GM18505 (cell line): ENCODE measurements at regions not wholly inside any gene's neighbourhood (a gene's known extent, or its start where the extent isn't known, plus 50 kb on each side); places are given as distances from the start of the nearest gene placed in this dataset.

Experiments
- ATAC-seq: cut with Tn5 transposase; IDR thresholded peaks from one replicate; pipeline ENCODE4 v1.9.1; 2021; ENCODE audit not compliant: unreplicated experiment
- POLR2A ChIP-seq: IDR thresholded peaks from 4 replicates; pipeline ENCODE4 v1.6.1; 2011; ENCODE audit warnings: borderline replicate concordance; ENCODE audit not compliant: insufficient read depth, insufficient read length; ENCODE audit errors: extremely low read depth

DNA sequence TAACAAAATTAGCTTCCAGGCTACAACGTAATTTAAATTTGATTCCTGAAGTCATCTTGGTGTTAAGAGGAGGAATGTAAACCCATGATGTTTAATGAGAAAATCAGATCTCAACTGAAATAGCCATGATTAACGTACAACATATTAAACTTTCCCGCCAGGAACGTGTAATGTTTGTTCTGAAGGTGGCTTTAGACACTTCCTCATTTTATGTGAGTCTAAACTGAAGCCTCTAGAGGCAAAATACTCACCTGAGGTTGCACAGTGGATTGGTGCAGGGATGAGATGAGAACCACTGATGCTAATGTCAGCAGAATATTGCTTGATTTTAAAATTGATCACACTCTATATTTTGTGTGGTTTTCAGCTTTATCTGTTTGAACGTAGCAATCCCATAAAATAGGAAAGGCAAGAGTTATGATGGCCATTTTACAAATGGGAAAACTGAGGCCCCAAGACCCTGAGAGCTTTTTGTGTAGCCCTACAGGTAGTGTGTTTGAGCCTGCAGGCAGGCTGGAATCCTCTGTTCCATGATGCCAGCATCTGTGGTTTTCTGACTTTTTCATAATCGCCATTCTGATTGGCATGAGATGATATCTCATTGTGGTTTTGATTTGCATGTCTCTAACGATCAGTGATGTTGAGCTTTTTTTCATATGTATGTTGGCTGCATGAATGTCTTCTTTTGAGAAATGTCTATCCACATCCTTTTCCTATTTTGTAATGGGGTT lies 243.7 kb upstream of the BMPER start:
- no peak for ATAC-seq
- TF ChIP-seq POLR2A: no peak

DNA sequence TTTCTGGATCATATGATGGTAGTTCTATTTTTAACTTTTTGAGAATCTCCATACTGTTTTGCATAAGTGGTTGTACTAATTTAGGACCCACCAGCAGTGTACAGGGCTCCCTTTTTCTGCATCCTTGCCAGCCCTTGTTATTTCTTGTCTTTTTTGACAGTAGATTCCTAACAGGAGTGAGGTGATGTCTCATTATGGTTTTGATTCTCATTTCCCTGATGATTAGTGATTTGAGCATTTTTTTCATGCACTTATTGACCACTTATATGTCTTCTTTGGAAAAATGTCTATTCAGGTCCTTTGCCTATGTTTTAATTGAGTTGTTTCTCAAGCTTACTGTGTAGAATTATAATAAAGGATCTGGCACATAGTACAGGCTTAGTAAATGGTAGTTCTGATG lies 238.8 kb upstream of the BMPER start:
- ATAC-seq: no peak
- no peak for TF ChIP-seq POLR2A

DNA sequence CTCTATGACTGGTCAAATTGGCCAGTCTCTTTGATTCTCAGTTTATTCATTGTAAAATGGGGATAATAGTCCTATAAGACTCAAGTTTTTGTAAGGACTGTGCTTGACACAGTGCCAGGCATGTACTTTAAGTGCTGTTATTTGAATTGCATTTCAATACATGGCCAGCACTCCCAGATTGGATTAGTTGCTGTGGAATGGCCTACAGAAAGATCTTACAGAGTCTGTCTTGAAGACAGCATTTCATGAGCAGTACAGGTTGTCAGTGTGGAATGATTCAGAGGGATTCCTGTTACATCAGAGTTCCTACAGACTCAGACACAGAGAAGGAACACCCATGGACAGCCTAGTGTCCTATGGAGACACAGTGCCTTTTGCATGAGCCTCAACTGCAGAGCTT lies 238.1 kb upstream of the BMPER start:
- no peak for TF ChIP-seq POLR2A
- ATAC-seq: no peak

DNA sequence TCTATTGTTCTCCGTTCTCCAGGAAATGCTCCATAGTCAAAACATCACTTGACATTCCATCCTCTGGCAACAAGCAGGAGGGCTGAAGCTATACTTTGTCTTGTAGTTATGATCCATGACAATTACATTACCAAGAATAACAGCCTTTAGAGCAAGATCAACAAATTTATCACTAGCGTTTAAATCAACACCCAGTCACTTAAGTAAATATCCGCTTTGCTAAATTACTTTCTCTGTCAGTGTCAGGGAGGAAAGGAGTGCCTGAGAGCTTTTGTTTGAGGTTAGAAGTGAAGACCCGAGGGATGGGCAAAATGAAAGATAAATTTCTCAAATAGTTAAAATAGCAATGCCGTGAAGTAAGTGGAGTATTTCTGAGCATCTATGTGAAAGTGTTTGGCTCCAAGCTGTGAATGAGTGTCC lies 236.1 kb upstream of the BMPER start:
- ATAC-seq: no peak

DNA sequence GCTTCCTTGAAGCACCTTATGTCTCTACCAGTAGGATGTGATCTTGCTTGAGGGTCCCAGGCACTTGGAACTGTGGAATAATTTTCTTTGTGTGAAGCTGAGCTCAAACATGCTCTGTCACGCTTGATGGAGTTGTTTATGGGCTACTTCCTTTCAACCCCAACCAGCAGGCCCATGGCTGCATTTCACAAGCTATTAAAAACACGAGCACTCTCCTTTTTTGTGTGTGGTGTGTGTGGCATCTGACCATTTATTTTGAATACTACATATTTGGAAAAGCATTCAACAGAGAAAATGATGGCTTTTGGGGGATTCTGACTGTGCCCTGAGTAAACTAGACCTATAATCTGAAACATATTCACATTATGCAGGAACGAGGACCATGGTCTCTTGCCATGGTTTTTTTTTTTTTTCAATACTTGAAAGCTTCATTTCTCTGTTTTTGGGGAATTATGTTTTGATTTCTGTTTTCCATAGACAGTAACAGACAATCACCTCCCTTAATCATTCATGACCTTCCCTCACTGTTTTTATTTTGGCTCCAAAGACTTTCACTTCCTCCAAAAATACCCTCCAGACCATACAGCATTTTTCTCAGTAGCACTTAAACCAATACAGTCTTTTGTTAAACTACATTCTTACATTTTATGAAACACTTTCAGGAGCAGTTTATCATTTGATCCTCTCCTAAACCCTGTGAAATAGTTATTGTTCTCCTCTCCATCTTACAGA lies 233.6 kb upstream of the BMPER start:
- ATAC-seq: peak; percentile 86
- no peak for TF ChIP-seq POLR2A

More for the DNA sequence above, 236.1 kb upstream of the BMPER start:
- TF ChIP-seq POLR2A: no peak

DNA sequence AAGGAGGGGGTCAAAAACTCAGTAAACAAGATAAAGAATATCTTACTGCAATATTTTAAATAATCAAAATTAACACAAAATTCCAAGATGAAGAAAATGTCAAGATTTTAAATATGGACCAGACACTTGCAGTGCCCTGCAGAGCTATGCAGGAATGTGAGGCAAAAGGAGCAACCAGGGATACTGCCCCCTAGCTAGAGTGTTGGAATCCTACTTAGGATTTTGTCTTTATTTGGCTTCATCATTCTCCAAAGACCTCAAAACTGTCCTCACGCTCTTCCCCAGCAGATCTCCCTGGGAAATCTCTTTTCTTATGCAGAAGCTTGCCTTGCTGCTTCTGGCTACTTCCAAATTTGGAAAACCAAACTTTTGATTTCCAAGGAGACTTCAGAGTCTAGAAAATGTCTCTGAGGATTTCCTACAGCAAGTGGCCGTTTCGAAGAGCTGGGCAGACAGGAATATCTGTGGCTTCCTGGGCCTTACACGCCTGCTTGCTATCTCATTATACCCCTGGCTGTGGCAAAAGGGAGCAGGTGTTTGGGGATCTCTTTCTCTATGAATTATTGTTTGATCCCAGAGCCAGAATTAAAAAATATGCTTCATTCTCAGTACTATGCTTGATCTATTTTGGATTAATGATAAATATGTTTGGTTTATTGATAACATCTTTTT lies 232.2 kb upstream of the BMPER start:
- ATAC-seq: no peak
- no peak for TF ChIP-seq POLR2A

DNA sequence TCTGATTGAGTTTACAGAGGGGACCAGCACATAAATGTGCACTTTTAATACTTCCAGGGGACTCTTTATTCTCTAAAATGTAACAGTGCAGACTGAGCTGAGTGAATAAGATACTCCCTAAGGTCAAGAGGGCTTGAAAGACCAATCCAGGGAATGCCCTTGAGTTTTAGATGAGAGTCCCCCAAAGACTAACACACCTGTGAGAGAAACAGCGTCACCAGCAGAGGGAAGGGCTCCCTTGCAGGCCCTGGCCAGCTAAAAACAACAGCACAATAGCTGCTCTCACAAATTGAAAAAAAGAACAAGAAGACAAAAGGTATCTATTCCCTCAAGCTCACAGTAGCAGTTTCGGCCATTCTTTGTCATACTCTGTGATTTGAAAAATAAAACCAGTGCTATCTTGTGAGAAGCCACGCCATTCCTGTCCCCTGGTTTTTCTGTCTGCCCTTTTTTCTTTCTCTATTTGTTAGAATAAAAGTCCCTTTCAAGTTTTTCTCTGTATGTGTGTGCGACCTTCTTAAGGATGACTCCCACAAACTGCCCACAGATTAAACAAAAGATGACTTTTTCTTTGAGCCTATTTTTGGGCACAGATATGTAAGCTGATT lies 230.4 kb upstream of the BMPER start:
- ATAC-seq: no peak
- no peak for TF ChIP-seq POLR2A

DNA sequence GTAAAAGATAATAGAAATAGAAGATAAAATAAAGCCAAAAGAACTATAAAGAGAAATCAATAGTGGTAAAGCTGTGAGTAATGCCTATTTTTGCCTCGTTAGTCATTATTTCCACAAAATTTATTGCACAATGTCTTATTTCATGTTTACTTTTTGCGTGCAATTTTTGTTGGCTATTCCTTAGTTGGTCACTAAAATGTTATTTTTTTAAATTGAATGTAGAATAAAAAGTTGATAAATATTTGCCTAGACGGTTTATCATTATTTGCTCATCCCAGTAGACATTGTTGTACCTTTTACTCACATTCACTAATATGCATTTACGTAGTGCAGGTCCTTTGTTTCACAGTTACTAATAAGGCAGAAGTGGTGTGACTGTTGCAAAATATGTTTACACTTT lies 227.8 kb upstream of the BMPER start:
- TF ChIP-seq POLR2A: no peak
- no peak for ATAC-seq

DNA sequence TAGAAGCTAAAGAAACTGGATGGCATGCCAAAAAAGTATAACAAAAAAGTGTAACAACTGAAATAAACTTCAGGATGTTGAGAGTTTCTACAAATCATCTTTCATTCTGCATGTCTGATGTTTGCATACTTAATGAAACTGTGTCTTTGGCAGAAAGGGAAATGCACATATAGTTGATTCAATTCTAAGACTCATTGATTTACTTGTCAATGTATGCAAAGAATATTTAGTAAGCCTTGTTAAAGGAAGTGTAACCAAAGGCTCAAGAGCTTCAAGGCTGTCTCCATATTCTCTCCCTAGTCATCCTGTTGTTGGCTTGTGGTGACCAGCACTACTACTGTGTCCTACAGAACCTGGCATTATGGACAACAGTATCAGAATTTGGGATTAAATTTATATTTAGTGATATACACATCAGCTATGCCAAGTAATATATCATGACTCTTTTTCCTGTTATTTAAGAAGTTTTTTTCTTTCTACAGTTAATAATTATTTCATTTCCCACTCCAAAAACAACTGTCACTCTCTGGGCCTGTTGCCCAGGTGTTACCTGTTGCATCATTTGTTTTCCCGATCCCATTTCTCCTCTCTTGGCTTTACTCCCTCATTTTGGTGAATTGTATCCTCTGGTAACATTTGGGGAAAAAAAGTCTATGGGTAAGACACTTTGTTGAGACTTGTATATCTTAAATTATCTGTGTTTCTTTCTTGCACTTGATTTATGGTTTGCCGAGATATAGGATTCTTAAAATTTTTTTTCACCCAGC lies 226.6 kb upstream of the BMPER start:
- no peak for TF ChIP-seq POLR2A
- no peak for ATAC-seq

DNA sequence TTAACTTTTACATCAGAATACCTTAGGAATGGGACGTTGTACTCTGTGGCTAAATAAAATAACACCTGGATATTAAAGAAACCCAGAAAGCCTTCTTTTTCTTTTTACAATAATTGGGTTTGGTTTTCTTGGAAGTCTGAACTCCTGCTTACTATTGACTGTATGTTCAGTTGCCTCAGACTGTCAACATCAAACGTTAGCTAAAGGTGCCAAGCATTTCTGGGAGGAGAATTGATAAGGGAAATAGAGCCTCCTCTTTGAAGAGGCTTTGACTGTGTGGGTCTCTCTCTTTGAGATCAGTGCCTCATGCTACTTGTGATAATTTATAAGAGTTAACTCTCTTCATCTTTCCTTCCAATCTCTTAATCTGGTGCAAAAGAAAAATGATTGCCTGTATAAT lies 224.7 kb upstream of the BMPER start:
- ATAC-seq: no peak
- TF ChIP-seq POLR2A: no peak

DNA sequence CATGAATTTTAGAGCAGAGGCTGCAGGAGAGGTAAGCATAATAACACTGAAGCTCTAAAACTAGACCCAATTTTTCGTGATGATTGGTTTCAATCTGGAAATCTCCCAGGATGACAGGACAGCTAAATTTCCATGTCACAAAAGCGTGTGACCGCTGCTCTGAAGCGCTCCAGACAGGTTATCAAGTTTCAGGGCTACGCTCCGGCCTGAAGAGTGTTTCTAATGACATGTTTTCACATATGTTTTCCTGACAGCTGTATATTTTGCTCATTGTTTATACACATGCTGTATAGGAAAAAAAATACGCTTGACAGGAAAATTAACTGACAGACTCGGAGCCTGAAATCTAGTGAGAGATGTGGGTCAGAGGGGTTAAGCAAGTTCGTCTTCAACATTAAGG lies 219.8 kb upstream of the BMPER start:
- ATAC-seq: no peak
- TF ChIP-seq POLR2A: no peak

DNA sequence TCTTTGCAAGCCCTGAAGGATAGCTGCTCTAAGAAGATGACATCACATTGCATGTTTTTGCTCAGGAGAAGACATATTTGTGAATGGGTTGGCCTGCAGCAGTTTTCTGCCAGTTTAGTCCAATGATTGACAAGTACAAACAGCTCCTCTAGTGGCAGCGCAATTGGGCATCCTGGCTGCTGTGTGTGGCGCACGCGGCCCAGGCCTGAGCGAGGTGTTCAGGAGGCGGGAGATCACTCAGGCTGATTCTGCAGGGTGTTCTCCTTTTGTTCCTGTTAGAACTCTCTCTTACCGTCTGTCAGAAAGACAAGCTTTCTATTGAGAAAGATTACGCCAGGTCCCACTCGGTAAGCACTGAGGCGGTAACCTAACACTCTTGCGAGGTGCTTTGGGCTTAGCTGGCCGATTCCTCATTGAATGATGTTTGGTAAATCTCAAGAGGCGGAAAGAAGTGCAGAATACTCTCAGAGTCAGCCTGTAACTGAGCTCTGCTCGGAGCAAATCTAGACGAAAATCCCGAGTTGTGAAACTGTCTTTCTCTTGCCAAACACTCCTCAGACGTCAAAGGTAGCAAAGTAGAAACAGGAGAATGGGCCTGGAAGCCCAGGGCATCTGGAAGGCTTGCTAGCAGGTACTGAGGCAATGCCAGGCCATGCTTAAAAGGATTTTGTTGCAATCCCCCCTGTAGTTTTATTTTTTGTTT lies 219.2 kb upstream of the BMPER start:
- ATAC-seq: no peak
- TF ChIP-seq POLR2A: no peak

DNA sequence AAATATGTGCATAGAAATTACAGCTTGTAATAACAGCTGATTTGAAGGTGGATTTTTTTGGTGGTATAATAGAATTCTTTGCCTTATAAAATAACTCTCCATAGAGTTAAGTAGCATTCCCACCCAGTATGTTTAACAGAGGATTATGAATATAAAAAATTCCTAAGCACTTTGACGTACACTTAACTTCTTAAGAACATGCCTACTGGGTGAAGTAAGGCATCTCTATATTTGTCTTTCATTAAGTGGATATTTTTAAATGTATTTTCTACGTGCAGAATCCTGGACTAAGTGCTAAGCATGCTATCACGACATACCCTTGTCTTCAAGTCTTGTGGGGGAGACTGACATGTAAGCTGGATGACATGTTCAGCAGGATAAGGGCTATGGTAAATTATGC lies 217.7 kb upstream of the BMPER start:
- TF ChIP-seq POLR2A: no peak
- no peak for ATAC-seq

DNA sequence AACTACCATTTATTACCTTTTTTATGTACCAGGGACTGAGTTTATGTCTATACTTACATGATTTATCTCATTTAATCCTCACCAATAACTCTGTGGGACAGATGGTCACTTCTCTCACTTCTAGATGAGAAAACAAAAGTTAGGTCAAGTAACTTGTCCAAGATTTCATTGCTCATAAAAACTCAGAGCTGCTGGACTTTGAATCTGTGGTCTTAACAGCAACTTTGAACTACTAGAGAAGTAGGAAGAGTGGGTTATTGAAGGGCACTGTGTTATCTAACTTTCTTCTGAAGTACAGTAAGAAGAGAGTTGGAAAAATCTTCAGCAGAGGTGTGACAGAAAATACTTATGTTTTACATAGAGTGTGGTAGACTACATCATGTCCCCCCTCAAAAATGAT lies 214.2 kb upstream of the BMPER start:
- TF ChIP-seq POLR2A: no peak
- no peak for ATAC-seq
